H1 (cell line): ENCODE measurements at regions not wholly inside any gene's neighbourhood (a gene's known extent, or its start where the extent isn't known, plus 50 kb on each side); places are given as distances from the start of the nearest gene placed in this dataset.

Experiments
- CHD2 ChIP-seq: IDR thresholded peaks from 2 replicates; pipeline ENCODE4 v1.6.1; 2012; ENCODE audit warnings: low read length, improper control_type of control experiment
- MAFK ChIP-seq: IDR thresholded peaks from 2 replicates; pipeline ENCODE4 v1.6.1; 2012; ENCODE audit warnings: low read depth, mild to moderate bottlenecking, improper control_type of control experiment, low read length
- RAD21 ChIP-seq, 2 experiments: IDR thresholded peaks in 1 of 2; conservative IDR thresholded peaks in 1 of 2; 2 replicates each; pipeline ENCODE4 v1.6.1; 2011; ENCODE audit warnings: low read depth in 2 of 2, low read length in 2 of 2, improper control_type of control experiment in 1 of 2, inconsistent platforms in 1 of 2, mild to moderate bottlenecking in 1 of 2, moderate library complexity in 1 of 2
- SIX5 ChIP-seq: IDR thresholded peaks from 2 replicates; pipeline ENCODE4 v1.6.1; 2011; ENCODE audit warnings: mild to moderate bottlenecking, low read depth, low read length

DNA sequence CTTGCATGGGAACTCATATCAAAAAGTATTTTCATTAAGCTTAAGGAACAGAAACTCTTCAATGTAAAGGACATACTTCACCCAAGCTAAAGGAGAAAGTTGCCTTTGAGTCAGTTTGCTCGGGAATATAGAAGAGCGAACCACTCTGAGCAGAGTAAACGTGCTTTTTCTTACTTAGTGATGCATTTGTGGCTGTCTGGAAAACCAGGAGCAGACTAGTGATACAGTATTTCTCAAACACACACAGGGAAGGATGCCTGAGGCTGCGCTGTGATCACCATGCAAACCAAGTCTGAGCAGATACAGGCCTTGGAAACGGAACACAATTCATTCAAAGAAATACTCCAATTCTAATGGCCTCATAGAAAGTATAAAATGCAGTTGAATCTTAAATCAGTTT, 121.0 kb upstream of the CDIN1 start (continued):
- TF ChIP-seq CHD2 (no peak), SIX5 (no peak), RAD21 (IDR thresholded peaks at IDR 0.05 in 1 of 2, conservative IDR thresholded peaks at IDR 0.05 in 1 of 2; ENCODE audit: low read depth in 2 of 2, low read length in 2 of 2) (no peak), MAFK (no peak)
